ENCODE measurements at regions not wholly inside any gene's neighbourhood (a gene's known extent, or its start where the extent isn't known, plus 50 kb on each side); places are given as distances from the start of the nearest gene placed in this dataset.

DNA sequence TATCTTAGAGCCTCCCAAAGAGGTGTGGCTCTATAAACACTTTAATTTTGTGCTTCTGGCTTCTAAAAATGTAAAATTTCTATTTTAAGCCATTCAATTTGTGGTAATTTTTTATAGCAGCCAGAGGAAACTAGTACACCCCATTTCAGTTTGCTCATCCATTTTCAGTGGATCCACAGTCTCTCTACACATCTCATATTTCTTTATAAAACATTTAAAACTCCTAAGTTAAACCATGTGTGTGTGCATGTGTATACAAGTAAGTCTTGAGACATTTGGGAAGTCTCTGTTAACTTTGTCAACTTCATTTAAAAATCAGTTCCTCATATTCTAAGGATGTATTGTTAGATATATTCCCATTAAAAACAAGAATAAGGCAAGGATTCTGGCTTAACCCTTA is 273.2 kb downstream of the IL15 start:
- Histone ChIP-seq H3K9me3 (ENCODE audit: control insufficient read depth in 2 of 2, insufficient read depth in 1 of 2, low read depth in 1 of 2, low read length in 1 of 2) (no peaks in the 10 kb centered on the region), H3K4me1 (ENCODE audit: control insufficient read depth in 2 of 2, insufficient read depth in 2 of 2, low read length in 1 of 2) (no peaks in the 10 kb centered on the region), H3K27ac (ENCODE audit: low read depth in 2 of 2, low read length in 1 of 2) (no peak overlapping the region)

DNA sequence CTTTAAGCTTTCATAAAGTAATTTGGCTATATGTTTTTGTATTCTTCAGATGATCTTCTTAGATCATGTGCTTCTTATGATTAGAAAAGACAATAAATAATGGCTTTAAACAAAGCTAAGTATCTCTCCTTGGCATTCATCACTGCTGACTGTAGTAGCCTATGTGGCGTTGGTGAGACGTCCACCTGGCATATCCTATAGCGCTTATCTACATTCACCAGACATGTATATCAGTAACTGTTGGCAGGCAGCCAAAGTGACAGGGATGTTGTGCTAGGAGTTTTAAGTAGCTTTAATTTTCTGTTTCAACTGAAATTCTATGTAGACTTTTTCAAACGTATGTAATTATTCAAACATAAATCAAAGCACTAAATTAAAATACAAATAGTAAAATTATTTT is 276.4 kb downstream of the IL15 start:
- Histone ChIP-seq H3K27ac (ENCODE audit: low read depth in 2 of 2, low read length in 1 of 2) (no peak overlapping the region), H3K4me3 (ENCODE audit: low read depth in 1 of 2, low read length in 2 of 2) (no peak overlapping the region), H3K36me3 (ENCODE audit: control insufficient read depth in 2 of 2, insufficient read depth in 2 of 2, low read length in 1 of 2) (no peaks in the 10 kb centered on the region), H3K4me1 (ENCODE audit: control insufficient read depth in 2 of 2, insufficient read depth in 2 of 2, low read length in 1 of 2) (no peaks in the 10 kb centered on the region), H3K27me3 (ENCODE audit: control insufficient read depth in 1 of 2, insufficient read depth in 2 of 2, low read length in 2 of 2) (no peaks in the 10 kb centered on the region), H3K9me3 (ENCODE audit: control insufficient read depth in 2 of 2, insufficient read depth in 1 of 2, low read depth in 1 of 2, low read length in 1 of 2) (no peaks in the 10 kb centered on the region)
- WGBS, 2 donors = 33 to 42% methylated on average over 4 of the region's 4 CpGs

More for the DNA sequence above, 273.2 kb downstream of the IL15 start:
- no peaks in the 10 kb centered on the region for H3K36me3 ChIP-seq (ENCODE audit: control insufficient read depth in 2 of 2, insufficient read depth in 2 of 2, low read length in 1 of 2)
- H3K4me3 ChIP-seq (ENCODE audit: low read depth in 1 of 2, low read length in 2 of 2) = no peak overlapping the region
- no peaks in the 10 kb centered on the region for H3K27me3 ChIP-seq (ENCODE audit: control insufficient read depth in 1 of 2, insufficient read depth in 2 of 2, low read length in 2 of 2)

DNA sequence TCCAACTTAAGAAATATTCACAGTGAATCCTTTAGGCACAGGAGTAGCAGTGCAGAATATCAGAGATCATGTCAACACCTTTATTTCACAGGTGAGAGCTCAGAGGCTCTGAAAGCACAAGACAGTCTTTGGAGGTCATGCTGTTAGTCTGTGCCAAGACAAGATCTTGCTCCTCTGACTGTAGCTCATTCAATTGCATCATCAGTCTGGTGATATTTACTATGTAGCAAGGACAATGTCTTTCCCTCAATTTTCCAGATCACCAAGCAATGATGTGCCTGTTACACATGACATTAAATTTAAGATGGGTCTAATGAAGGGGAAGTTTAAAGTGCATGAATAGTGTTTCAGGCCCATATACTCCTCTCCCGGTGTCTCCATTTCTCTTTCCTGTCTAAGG is 277.5 kb downstream of the IL15 start:
- no peaks in the 10 kb centered on the region for H3K27me3 ChIP-seq (ENCODE audit: control insufficient read depth in 1 of 2, insufficient read depth in 2 of 2, low read length in 2 of 2)
- no peaks in the 10 kb centered on the region for H3K9me3 ChIP-seq (ENCODE audit: control insufficient read depth in 2 of 2, insufficient read depth in 1 of 2, low read depth in 1 of 2, low read length in 1 of 2)
- WGBS, 2 donors = 100% methylated on average over 1 of the region's 1 CpG
- no peaks in the 10 kb centered on the region for H3K36me3 ChIP-seq (ENCODE audit: control insufficient read depth in 2 of 2, insufficient read depth in 2 of 2, low read length in 1 of 2)
- H3K4me3 ChIP-seq (ENCODE audit: low read depth in 1 of 2, low read length in 2 of 2) = no peak overlapping the region
- no peaks in the 10 kb centered on the region for H3K4me1 ChIP-seq (ENCODE audit: control insufficient read depth in 2 of 2, insufficient read depth in 2 of 2, low read length in 1 of 2)
- no peak overlapping the region for H3K27ac ChIP-seq (ENCODE audit: low read depth in 2 of 2, low read length in 1 of 2)

DNA sequence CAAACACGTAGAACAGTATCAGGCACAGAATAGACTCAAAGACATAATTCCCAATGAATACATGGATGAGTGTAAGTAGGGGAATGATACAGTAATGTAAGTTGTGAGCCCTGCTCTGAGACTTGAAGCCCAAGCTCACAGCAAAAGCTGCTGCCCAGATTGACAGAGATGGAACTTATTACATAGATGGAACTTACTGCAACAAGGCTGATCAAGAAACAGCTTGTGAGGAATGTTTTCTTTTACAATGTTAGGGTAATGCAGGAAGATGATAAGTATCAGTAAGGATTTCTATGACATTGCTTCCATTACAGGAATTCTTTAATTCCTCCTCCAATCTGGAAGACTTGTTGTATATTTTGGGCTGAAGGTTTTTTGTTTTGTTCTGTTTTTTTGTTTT is 278.4 kb downstream of the IL15 start:
- H3K4me1 ChIP-seq (ENCODE audit: control insufficient read depth in 2 of 2, insufficient read depth in 2 of 2, low read length in 1 of 2) = no peaks in the 10 kb centered on the region
- H3K9me3 ChIP-seq (ENCODE audit: control insufficient read depth in 2 of 2, insufficient read depth in 1 of 2, low read depth in 1 of 2, low read length in 1 of 2) = no peaks in the 10 kb centered on the region
- no peaks in the 10 kb centered on the region for H3K36me3 ChIP-seq (ENCODE audit: control insufficient read depth in 2 of 2, insufficient read depth in 2 of 2, low read length in 1 of 2)
- H3K27ac ChIP-seq (ENCODE audit: low read depth in 2 of 2, low read length in 1 of 2) = no peak overlapping the region
- H3K4me3 ChIP-seq (ENCODE audit: low read depth in 1 of 2, low read length in 2 of 2) = no peak overlapping the region
- 81 to 87% methylated on average over 1 of the region's 1 CpG for WGBS, 2 donors
- no peaks in the 10 kb centered on the region for H3K27me3 ChIP-seq (ENCODE audit: control insufficient read depth in 1 of 2, insufficient read depth in 2 of 2, low read length in 2 of 2)

DNA sequence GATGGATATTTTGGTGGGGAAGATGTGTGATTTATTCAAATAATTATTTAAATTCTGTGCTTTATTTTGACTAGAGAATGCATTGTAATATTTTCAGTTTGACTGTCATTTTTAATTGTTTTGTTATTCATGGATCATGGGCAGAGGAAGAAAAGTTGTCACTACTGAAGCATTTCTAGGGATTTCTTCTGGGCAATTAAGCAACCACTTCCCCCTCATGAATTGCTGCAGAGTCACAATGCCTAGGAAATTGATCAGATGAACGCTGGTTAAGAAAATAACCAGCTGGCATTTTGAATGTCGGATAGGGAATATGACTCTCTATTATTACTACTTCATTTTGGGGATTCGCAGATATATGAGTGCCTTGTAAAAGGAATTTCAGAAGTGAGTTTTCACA is 283.3 kb downstream of the IL15 start:
- Histone ChIP-seq H3K36me3 (ENCODE audit: control insufficient read depth in 2 of 2, insufficient read depth in 2 of 2, low read length in 1 of 2) (no peaks in the 10 kb centered on the region), H3K4me3 (ENCODE audit: low read depth in 1 of 2, low read length in 2 of 2) (no peak overlapping the region), H3K27me3 (ENCODE audit: control insufficient read depth in 1 of 2, insufficient read depth in 2 of 2, low read length in 2 of 2) (no peaks in the 10 kb centered on the region), H3K4me1 (ENCODE audit: control insufficient read depth in 2 of 2, insufficient read depth in 2 of 2, low read length in 1 of 2) (no peaks in the 10 kb centered on the region), H3K9me3 (ENCODE audit: control insufficient read depth in 2 of 2, insufficient read depth in 1 of 2, low read depth in 1 of 2, low read length in 1 of 2) (no peaks in the 10 kb centered on the region), H3K27ac (ENCODE audit: low read depth in 2 of 2, low read length in 1 of 2) (no peak overlapping the region)
- 79 to 85% methylated on average over 3 of the region's 3 CpGs for WGBS, 2 donors

DNA sequence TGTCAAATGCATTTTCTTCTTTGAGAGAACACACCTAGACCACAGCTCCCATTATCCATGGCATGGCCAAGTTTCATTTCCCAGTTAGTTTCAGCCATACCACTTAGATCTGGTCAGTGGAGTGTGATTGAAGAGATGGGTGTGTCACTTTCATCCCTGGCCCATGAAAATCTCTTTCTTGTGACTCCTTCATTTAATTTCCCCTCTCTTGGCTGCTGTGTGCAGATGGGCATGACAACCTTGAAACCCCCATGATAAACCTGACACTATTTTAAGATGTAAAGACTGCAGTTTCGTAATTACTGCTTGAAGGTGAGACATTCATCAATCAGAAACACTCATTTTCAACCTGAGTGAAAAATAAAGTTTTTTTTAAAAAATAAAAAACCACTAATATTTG is 284.9 kb downstream of the IL15 start:
- Histone ChIP-seq H3K36me3 (ENCODE audit: control insufficient read depth in 2 of 2, insufficient read depth in 2 of 2, low read length in 1 of 2) (no peaks in the 10 kb centered on the region), H3K27ac (ENCODE audit: low read depth in 2 of 2, low read length in 1 of 2) (no peak overlapping the region), H3K9me3 (ENCODE audit: control insufficient read depth in 2 of 2, insufficient read depth in 1 of 2, low read depth in 1 of 2, low read length in 1 of 2) (no peaks in the 10 kb centered on the region), H3K4me3 (ENCODE audit: low read depth in 1 of 2, low read length in 2 of 2) (no peak overlapping the region), H3K4me1 (ENCODE audit: control insufficient read depth in 2 of 2, insufficient read depth in 2 of 2, low read length in 1 of 2) (no peaks in the 10 kb centered on the region), H3K27me3 (ENCODE audit: control insufficient read depth in 1 of 2, insufficient read depth in 2 of 2, low read length in 2 of 2) (no peaks in the 10 kb centered on the region)
- WGBS, 2 donors = 90 to 92% methylated on average over 1 of the region's 1 CpG

DNA sequence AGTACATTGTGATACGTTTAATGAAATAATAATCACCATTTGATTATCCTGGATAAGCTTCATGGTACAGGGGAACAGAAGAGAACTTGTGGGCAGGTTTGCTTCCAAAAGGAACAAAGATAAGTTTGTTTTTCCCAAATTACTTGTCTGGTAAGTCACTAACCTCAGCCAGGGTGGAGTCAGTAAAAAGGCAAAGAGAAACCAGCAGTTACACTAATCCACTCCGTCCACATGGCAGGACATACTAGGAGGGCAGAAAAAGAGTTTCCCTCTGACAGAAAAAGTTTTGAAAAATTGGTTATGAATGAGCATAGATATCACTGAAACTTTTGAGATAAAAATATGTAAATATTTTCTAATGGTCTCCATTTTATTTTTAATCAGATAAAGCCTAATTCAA is 285.9 kb downstream of the IL15 start:
- Histone ChIP-seq H3K27ac (ENCODE audit: low read depth in 2 of 2, low read length in 1 of 2) (no peak overlapping the region), H3K4me3 (ENCODE audit: low read depth in 1 of 2, low read length in 2 of 2) (no peak overlapping the region), H3K27me3 (ENCODE audit: control insufficient read depth in 1 of 2, insufficient read depth in 2 of 2, low read length in 2 of 2) (no peaks in the 10 kb centered on the region), H3K4me1 (ENCODE audit: control insufficient read depth in 2 of 2, insufficient read depth in 2 of 2, low read length in 1 of 2) (no peaks in the 10 kb centered on the region), H3K9me3 (ENCODE audit: control insufficient read depth in 2 of 2, insufficient read depth in 1 of 2, low read depth in 1 of 2, low read length in 1 of 2) (no peaks in the 10 kb centered on the region), H3K36me3 (ENCODE audit: control insufficient read depth in 2 of 2, insufficient read depth in 2 of 2, low read length in 1 of 2) (no peaks in the 10 kb centered on the region)
- 69% methylated on average over 2 of the region's 2 CpGs for WGBS, 2 donors

GRCh38 chr4:141926406-141926805 is 290.0 kb downstream of the IL15 start:
- Histone ChIP-seq H3K4me1 (ENCODE audit: control insufficient read depth in 2 of 2, insufficient read depth in 2 of 2, low read length in 1 of 2) (no peaks in the 10 kb centered on the region), H3K27me3 (ENCODE audit: control insufficient read depth in 1 of 2, insufficient read depth in 2 of 2, low read length in 2 of 2) (no peaks in the 10 kb centered on the region), H3K4me3 (ENCODE audit: low read depth in 1 of 2, low read length in 2 of 2) (no peak overlapping the region), H3K27ac (ENCODE audit: low read depth in 2 of 2, low read length in 1 of 2) (no peak overlapping the region), H3K36me3 (ENCODE audit: control insufficient read depth in 2 of 2, insufficient read depth in 2 of 2, low read length in 1 of 2) (no peaks in the 10 kb centered on the region), H3K9me3 (ENCODE audit: control insufficient read depth in 2 of 2, insufficient read depth in 1 of 2, low read depth in 1 of 2, low read length in 1 of 2) (no peaks in the 10 kb centered on the region)
- 16 to 27% methylated on average over 1 of the region's 1 CpG for WGBS, 2 donors

GRCh38 chr4:141932490-141932889 is 296.1 kb downstream of the IL15 start:
- no peak overlapping the region for H3K4me3 ChIP-seq (ENCODE audit: low read depth in 1 of 2, low read length in 2 of 2)
- no peaks in the 10 kb centered on the region for H3K36me3 ChIP-seq (ENCODE audit: control insufficient read depth in 2 of 2, insufficient read depth in 2 of 2, low read length in 1 of 2)
- no peaks in the 10 kb centered on the region for H3K9me3 ChIP-seq (ENCODE audit: control insufficient read depth in 2 of 2, insufficient read depth in 1 of 2, low read depth in 1 of 2, low read length in 1 of 2)
- no peaks in the 10 kb centered on the region for H3K27me3 ChIP-seq (ENCODE audit: control insufficient read depth in 1 of 2, insufficient read depth in 2 of 2, low read length in 2 of 2)
- no peak overlapping the region for H3K27ac ChIP-seq (ENCODE audit: low read depth in 2 of 2, low read length in 1 of 2)
- H3K4me1 ChIP-seq (ENCODE audit: control insufficient read depth in 2 of 2, insufficient read depth in 2 of 2, low read length in 1 of 2) = no peaks in the 10 kb centered on the region

- whole genome bisulfite sequencing, 2 donors = 91 to 93% methylated on average over 1 of the region's 1 CpG
- H3K27ac ChIP-seq (ENCODE audit: low read depth in 2 of 2, low read length in 1 of 2) = no peak overlapping the region
- H3K36me3 ChIP-seq (ENCODE audit: control insufficient read depth in 2 of 2, insufficient read depth in 2 of 2, low read length in 1 of 2) = no peaks in the 10 kb centered on the region
- no peak overlapping the region for H3K4me3 ChIP-seq (ENCODE audit: low read depth in 1 of 2, low read length in 2 of 2)
- H3K9me3 ChIP-seq (ENCODE audit: control insufficient read depth in 2 of 2, insufficient read depth in 1 of 2, low read depth in 1 of 2, low read length in 1 of 2) = peaks cover 0 to 2% of the 10 kb centered on the region in 2 donors
- H3K27me3 ChIP-seq (ENCODE audit: control insufficient read depth in 1 of 2, insufficient read depth in 2 of 2, low read length in 2 of 2) = no peaks in the 10 kb centered on the region
- no peaks in the 10 kb centered on the region for H3K4me1 ChIP-seq (ENCODE audit: control insufficient read depth in 2 of 2, insufficient read depth in 2 of 2, low read length in 1 of 2)
Measured at GRCh38 chr4:141933978-141934377, 297.6 kb downstream of the IL15 start.

Measured in esophagus (tissue), 2 donors.